HCEC 1CT (cell line): ENCODE measurements at regions not wholly inside any gene's neighbourhood (a gene's known extent, or its start where the extent isn't known, plus 50 kb on each side); places are given as distances from the start of the nearest gene placed in this dataset.

Experiments
- DNase-seq: peaks from one replicate; pipeline ENCODE4 v3.0.0-alpha.2; 2017

GRCh38 chr12:77343291-77343690 is 277.9 kb upstream of the E2F7 start:
- peak; percentile 79 for DNase-seq

GRCh38 chr12:77342253-77342652 is 276.9 kb upstream of the E2F7 start:
- DNase-seq: no peak

GRCh38 chr12:77339610-77340009 is 274.2 kb upstream of the E2F7 start:
- peak; percentile 46 for DNase-seq

GRCh38 chr12:77337362-77337761 is 272.0 kb upstream of the E2F7 start:
- DNase-seq: no peak

- DNase-seq: no peak
Measured at GRCh38 chr12:77334806-77335205, 269.4 kb upstream of the E2F7 start.

GRCh38 chr12:77328326-77328725 is 263.0 kb upstream of the E2F7 start:
- no peak for DNase-seq

- DNase-seq: no peak
Measured at GRCh38 chr12:77325511-77326236, 260.3 kb upstream of the E2F7 start.

- DNase-seq: peak; percentile 72
Measured at GRCh38 chr12:77324763-77325468, 259.5 kb upstream of the E2F7 start.

GRCh38 chr12:77324416-77324762 is 259.0 kb upstream of the E2F7 start:
- no peak for DNase-seq

- DNase-seq: no peak
Measured at GRCh38 chr12:77323788-77324415, 258.5 kb upstream of the E2F7 start.

- no peak for DNase-seq
Measured at GRCh38 chr12:77319166-77319565, 253.8 kb upstream of the E2F7 start.

- no peak for DNase-seq
Measured at GRCh38 chr12:77315407-77315806, 250.0 kb upstream of the E2F7 start.

- DNase-seq: no peak
Measured at GRCh38 chr12:77314378-77315052, 249.1 kb upstream of the E2F7 start.

- DNase-seq: no peak
Measured at GRCh38 chr12:77308056-77308455, 242.7 kb upstream of the E2F7 start.

- DNase-seq: no peak
Measured at GRCh38 chr12:77300811-77301210, 235.4 kb upstream of the E2F7 start.

GRCh38 chr12:77299910-77300669 is 234.7 kb upstream of the E2F7 start:
- peak; percentile 90 for DNase-seq

GRCh38 chr12:77299001-77299400 is 233.6 kb upstream of the E2F7 start:
- peak; percentile 45 for DNase-seq

GRCh38 chr12:77294016-77294415 is 228.6 kb upstream of the E2F7 start:
- peak; percentile 54 for DNase-seq

- no peak for DNase-seq
Measured at GRCh38 chr12:77274926-77275325, 209.6 kb upstream of the E2F7 start.

GRCh38 chr12:77273898-77274297 is 208.5 kb upstream of the E2F7 start:
- DNase-seq: no peak

GRCh38 chr12:77256956-77257355 is 191.6 kb upstream of the E2F7 start:
- DNase-seq: no peak

- DNase-seq: no peak
Measured at GRCh38 chr12:77253321-77253720, 188.0 kb upstream of the E2F7 start.

- no peak for DNase-seq
Measured at GRCh38 chr12:77251799-77252198, 186.4 kb upstream of the E2F7 start.
